Mesothelial cell of epicardium (in vitro differentiated cells): ENCODE measurements at regions not wholly inside any gene's neighbourhood (a gene's known extent, or its start where the extent isn't known, plus 50 kb on each side); places are given as distances from the start of the nearest gene placed in this dataset.

Experiments used
- DNase-seq, 2 experiments: peaks; one replicate each; pipeline ENCODE4 v3.0.0; 2021; ENCODE audit warnings: low spot score in 2 of 2; ENCODE audit not compliant: unreplicated experiment in 2 of 2
- H3K27ac Mint-ChIP-seq: 2 replicates; pipeline ENCODE4 v1.8.0; 2021; ENCODE audit warnings: mixed read lengths
- H3K27me3 Mint-ChIP-seq: 2 replicates; pipeline ENCODE4 v1.8.0; 2021; ENCODE audit warnings: low read depth, mixed read lengths
- H3K36me3 Mint-ChIP-seq: 2 replicates; pipeline ENCODE4 v1.8.0; 2021; ENCODE audit warnings: mixed read lengths
- H3K4me1 Mint-ChIP-seq: 2 replicates; pipeline ENCODE4 v1.8.0; 2021; ENCODE audit warnings: mixed read lengths
- H3K4me3 Mint-ChIP-seq: 2 replicates; pipeline ENCODE4 v1.8.0; 2021; ENCODE audit warnings: mild to moderate bottlenecking, moderate library complexity, mixed read lengths
- H3K9me3 Mint-ChIP-seq: 2 replicates; pipeline ENCODE4 v1.8.0; 2021; ENCODE audit warnings: mixed read lengths
- TF ChIP-seq, protein P1 (sequence below): fragments of 200-600 bp; sonication (generic); IDR thresholded peaks from one replicate; pipeline ENCODE4 v1.5.0; 2021; ENCODE audit warnings: antibody characterized with exemption; ENCODE audit not compliant: unreplicated experiment

DNA sequence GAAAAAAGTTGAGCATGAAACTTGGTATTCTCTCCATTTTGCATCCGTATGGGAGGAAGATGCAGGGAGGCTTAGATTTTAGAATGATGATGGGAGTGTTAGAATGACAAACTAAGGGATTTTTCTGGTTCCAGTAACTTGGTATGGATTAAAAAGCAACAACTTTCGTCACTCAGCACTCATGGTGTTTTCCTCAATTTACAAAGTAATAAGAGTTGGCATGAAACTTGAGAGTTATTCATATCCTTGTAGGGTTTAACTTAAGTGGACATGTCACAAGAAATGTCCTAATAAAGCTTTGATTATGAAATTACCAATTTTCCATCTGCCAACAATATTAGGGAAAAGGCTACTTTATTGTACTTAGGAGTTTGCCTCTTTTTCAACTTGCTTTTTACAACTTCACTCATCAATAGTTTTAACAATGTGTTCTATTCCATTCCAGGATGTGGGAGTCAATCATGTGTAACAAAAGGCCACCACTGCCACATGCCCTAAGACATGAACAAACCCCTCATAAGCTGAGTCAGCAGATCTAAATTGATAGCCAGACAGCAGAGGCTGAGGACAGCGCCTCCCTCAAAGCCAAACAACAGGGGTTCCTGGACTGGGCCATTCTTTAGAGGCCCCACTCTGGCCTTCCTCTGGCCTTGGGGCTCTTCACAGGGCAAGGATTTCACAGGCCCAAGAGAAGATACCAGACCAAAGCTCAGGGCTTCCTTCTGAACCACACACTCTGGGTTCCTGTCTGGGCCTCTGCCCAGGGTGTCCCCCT is 265.8 kb downstream of the TNS1 start:
- Mint-ChIP-seq H3K36me3 (peaks cover 2% of the 10 kb centered on the region), H3K4me1 (peaks cover 12% of the 10 kb centered on the region), H3K27ac (no peak overlapping the region), H3K4me3 (no peak overlapping the region), H3K9me3 (no peaks in the 10 kb centered on the region), H3K27me3 (peaks cover 2% of the 10 kb centered on the region)
- TF ChIP-seq, protein P1, sequence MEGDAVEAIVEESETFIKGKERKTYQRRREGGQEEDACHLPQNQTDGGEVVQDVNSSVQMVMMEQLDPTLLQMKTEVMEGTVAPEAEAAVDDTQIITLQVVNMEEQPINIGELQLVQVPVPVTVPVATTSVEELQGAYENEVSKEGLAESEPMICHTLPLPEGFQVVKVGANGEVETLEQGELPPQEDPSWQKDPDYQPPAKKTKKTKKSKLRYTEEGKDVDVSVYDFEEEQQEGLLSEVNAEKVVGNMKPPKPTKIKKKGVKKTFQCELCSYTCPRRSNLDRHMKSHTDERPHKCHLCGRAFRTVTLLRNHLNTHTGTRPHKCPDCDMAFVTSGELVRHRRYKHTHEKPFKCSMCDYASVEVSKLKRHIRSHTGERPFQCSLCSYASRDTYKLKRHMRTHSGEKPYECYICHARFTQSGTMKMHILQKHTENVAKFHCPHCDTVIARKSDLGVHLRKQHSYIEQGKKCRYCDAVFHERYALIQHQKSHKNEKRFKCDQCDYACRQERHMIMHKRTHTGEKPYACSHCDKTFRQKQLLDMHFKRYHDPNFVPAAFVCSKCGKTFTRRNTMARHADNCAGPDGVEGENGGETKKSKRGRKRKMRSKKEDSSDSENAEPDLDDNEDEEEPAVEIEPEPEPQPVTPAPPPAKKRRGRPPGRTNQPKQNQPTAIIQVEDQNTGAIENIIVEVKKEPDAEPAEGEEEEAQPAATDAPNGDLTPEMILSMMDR, result no peak
- DNase-seq, result no peak

DNA sequence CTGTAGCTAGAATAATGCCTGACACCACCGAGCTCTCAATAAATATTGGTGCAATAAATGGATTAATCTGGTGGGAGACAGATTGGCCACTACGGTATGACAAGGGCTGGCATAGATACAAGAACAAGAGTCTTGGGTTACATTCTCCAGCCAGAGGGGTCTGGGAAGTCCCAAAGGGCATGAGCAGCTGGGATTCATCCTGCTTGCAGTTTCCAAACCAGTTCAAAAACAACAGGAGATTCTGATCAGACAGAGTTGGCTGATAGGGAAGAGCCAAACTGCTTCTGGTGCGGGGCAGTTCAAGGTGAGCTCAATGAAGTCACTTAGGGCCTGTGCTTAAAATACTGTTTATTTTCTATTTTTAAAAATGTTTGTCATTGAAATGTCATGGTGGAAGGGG is 266.9 kb downstream of the TNS1 start:
- Mint-ChIP-seq H3K27ac (no peak overlapping the region), H3K4me1 (peaks cover 12% of the 10 kb centered on the region), H3K9me3 (no peaks in the 10 kb centered on the region), H3K36me3 (peaks cover 2% of the 10 kb centered on the region), H3K27me3 (peaks cover 2% of the 10 kb centered on the region), H3K4me3 (no peak overlapping the region)
- TF ChIP-seq, protein P1, result no peak
- DNase-seq, result no peak

DNA sequence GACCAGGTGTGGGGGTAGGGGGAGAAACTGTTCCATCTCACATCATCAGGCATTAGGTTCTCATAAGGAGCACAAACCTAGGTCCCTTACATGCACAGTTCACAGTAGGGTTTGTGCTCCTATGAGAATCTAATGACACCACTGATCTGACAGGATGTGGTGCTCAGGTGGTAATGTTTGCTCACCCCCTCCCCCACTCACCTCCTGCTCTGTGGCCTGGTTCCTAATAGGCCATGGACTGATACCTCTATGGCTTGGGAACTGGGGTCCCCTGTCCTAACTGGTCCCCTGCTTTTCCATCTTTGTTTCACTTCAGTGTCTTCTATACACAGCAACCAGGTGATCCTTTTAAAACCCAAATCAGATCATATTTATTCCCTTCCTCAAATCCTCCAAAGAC is 267.8 kb downstream of the TNS1 start:
- peaks cover 12% of the 10 kb centered on the region for H3K4me1 Mint-ChIP-seq
- peaks cover 2% of the 10 kb centered on the region for H3K36me3 Mint-ChIP-seq
- DNase-seq, result no peak
- H3K27ac Mint-ChIP-seq, result no peak overlapping the region
- peaks cover 2% of the 10 kb centered on the region for H3K27me3 Mint-ChIP-seq
- TF ChIP-seq, protein P1, result no peak
- no peak overlapping the region for H3K4me3 Mint-ChIP-seq
- no peaks in the 10 kb centered on the region for H3K9me3 Mint-ChIP-seq

DNA sequence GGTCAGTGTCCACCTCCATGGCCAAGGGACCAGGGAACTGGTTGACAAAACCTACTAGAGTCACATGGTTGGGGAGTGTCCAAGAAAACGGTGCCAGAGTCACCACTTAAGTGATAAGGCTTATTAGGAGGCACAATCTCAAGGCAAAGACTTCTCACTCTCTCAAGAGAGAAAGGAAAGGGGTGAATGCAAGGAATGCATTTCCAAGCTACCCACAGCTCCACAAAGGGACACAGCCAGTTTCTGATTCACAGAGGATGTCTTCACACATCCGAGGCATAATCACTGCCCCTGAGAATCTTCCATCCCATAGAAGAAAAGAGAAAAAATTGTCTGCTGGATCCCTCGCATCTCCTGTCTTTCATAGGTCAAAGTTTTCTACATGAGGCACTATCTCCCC is 269.3 kb downstream of the TNS1 start:
- Mint-ChIP-seq H3K27ac (no peak overlapping the region), H3K36me3 (peaks cover 2% of the 10 kb centered on the region), H3K4me1 (peaks cover 19% of the 10 kb centered on the region), H3K27me3 (no peaks in the 10 kb centered on the region), H3K4me3 (no peak overlapping the region), H3K9me3 (no peaks in the 10 kb centered on the region)
- no peak for DNase-seq
- TF ChIP-seq, protein P1, result no peak

DNA sequence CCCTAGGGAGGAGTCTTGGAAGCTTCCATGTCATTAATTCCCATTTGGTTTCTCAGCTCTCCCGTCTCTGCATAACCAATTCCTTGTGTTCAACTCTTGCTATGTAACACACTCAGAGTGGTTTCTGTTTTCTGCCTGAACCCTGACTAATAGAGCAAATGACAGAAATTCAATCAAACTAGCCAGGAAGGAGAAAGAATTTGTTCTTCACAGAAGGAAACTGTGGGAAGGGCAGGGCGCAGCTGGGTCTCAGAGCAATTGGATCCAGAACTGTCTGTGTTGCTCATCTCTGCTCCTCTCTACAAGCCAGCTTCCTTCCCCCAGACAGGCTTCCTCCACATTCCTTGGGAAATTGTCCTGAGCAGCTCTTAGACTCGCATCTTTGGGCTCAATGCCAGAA is 269.8 kb downstream of the TNS1 start:
- Mint-ChIP-seq H3K36me3 (no peaks in the 10 kb centered on the region), H3K27ac (peak overlapping the region; percentile 41), H3K27me3 (no peaks in the 10 kb centered on the region), H3K4me1 (peaks cover 19% of the 10 kb centered on the region), H3K4me3 (no peak overlapping the region), H3K9me3 (no peaks in the 10 kb centered on the region)
- no peak for DNase-seq
- TF ChIP-seq, protein P1, result no peak

DNA sequence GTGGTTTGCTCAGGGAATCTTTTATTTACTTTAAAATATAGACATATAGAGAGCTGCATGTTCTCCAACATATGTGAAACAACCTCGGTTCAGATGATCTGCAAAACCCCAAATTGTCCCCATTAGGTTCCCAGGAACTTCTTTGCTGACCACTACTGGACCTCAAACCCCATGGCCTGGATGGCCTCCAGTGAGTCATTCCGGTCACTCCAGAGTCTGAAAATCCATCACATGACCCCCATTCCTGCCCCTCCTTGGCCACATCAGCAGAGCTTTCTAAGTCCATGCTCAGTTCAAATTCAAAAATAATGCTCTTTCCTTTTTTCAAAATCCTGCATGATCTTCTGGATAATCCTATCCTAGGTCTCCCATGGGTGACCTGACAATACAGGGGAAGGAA is 271.0 kb downstream of the TNS1 start:
- DNase-seq, result no peak
- Mint-ChIP-seq H3K4me3 (no peak overlapping the region), H3K4me1 (peaks cover 19% of the 10 kb centered on the region), H3K27me3 (no peaks in the 10 kb centered on the region), H3K36me3 (no peaks in the 10 kb centered on the region), H3K27ac (no peak overlapping the region), H3K9me3 (no peaks in the 10 kb centered on the region)
- TF ChIP-seq, protein P1, result no peak
